ENCODE measurements at regions not wholly inside any gene's neighbourhood (a gene's known extent, or its start where the extent isn't known, plus 50 kb on each side); places are given as distances from the start of the nearest gene placed in this dataset.
"Not testable (repeated sequence)": the region's sequence is repeated elsewhere in the genome, so short reads cannot be mapped to it uniquely, and the experiment has no call there.

DNA sequence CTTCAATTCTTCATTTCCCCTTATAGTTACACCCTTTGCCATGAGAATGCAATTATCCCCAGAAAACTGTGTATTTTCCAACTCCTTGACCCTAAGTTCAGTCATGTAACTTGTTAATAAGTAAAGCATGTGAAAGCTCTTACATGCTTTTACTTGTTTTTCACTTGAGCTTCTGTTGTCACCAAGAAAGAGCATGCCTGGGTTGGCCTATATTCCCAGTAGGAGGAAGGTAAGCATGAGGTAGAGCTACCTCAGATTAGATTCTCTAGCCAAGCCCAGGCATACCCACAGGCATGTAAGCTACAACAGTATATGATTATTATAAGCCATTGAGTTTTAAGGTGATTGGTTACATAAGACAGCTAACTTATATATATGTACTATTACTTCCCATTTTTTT is 101.7 kb upstream of the SMLR1 start:
- no peak for ATAC-seq
- DNase-seq, result no peak
- Histone ChIP-seq H3K4me1 (ENCODE audit: low read depth) (no peaks in the 10 kb centered on the region), H3K36me3 (ENCODE audit: low read depth) (no peaks in the 10 kb centered on the region), H3K4me3 (no peak overlapping the region), H3K9me3 (no peaks in the 10 kb centered on the region)
- TF ChIP-seq, protein P1, sequence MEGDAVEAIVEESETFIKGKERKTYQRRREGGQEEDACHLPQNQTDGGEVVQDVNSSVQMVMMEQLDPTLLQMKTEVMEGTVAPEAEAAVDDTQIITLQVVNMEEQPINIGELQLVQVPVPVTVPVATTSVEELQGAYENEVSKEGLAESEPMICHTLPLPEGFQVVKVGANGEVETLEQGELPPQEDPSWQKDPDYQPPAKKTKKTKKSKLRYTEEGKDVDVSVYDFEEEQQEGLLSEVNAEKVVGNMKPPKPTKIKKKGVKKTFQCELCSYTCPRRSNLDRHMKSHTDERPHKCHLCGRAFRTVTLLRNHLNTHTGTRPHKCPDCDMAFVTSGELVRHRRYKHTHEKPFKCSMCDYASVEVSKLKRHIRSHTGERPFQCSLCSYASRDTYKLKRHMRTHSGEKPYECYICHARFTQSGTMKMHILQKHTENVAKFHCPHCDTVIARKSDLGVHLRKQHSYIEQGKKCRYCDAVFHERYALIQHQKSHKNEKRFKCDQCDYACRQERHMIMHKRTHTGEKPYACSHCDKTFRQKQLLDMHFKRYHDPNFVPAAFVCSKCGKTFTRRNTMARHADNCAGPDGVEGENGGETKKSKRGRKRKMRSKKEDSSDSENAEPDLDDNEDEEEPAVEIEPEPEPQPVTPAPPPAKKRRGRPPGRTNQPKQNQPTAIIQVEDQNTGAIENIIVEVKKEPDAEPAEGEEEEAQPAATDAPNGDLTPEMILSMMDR (IDR thresholded peaks at IDR 0.05), result no peak
- intact Hi-C loops (cut with DNase I, micrococcal nuclease), result no loop called here

DNA sequence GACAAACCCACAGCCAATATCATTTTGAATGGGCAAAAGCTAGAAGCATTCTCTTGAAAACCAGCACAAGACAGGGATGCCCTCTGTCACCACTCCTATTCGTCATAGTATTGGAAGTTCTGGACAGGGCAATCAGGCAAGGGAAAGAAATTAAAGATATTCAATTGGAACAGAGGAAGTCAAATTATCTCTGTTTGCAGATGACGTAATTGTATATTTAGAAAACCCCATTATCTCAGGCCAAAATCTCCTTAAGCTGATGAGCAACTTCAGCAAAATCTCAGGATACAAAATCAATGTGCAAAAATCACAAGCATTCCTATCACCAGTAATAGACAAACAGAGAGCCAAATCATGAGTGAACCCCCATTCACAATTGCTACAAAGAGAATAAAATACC is 99.1 kb upstream of the SMLR1 start:
- ATAC-seq; H3K9me3 ChIP-seq; intact Hi-C loops (cut with DNase I, micrococcal nuclease): not testable (repeated sequence)

DNA sequence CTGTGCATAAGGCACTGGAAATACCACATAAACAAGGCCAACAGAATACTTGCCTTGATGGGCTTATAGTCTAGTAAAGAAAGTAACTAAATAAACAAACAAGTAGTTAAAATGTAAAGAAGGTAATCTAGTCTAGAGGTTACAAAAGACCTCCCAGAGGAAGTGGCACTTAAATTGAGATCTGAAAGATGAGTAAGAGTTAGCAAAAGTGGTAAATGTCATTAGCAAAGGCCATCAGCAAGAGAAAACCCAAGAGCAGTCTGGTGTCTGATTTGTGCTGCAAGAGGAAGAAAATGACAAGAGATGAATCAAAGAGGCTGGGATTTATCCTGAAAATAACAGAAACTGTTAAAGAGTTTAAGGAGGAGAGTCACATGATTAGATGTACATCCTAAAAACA is 96.6 kb upstream of the SMLR1 start:
- H3K36me3 ChIP-seq (ENCODE audit: low read depth), result no peaks in the 10 kb centered on the region
- H3K4me1 ChIP-seq (ENCODE audit: low read depth), result no peaks in the 10 kb centered on the region
- no peaks in the 10 kb centered on the region for H3K9me3 ChIP-seq
- DNase-seq, result no peak
- no peak overlapping the region for H3K4me3 ChIP-seq
- TF ChIP-seq, protein P1 (IDR thresholded peaks at IDR 0.05), result no peak
- intact Hi-C loops (cut with DNase I, micrococcal nuclease), result no loop called here
- no peak for ATAC-seq

More for the DNA sequence above, 99.1 kb upstream of the SMLR1 start:
- H3K4me3 ChIP-seq; H3K4me1 ChIP-seq (ENCODE audit: low read depth); H3K36me3 ChIP-seq (ENCODE audit: low read depth); DNase-seq: not testable (repeated sequence)

DNA sequence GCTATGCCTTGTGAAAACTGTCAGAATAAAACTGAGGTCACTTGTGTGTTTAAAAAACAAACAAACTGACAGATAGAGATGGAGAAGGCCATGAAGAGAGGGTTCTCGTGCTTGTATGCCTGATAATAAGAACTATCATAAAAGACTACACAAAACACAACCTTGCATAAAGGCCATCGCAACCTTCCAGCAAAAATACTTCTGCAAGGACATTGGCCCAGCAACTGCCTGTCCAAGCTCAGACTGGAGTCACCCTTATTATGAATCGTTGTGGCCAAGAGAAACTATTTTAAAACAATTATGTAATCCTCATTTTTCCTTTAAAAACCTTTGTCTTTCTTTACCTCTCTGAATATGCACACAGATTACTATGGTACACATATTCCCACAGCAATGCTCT is 93.0 kb upstream of the SMLR1 start:
- Histone ChIP-seq H3K9me3 (no peaks in the 10 kb centered on the region), H3K4me3 (no peak overlapping the region), H3K36me3 (ENCODE audit: low read depth) (no peaks in the 10 kb centered on the region), H3K4me1 (ENCODE audit: low read depth) (no peaks in the 10 kb centered on the region)
- intact Hi-C loops (cut with DNase I, micrococcal nuclease), result no loop called here
- no peak for DNase-seq
- no peak for ATAC-seq
- TF ChIP-seq, protein P1 (IDR thresholded peaks at IDR 0.05), result no peak

DNA sequence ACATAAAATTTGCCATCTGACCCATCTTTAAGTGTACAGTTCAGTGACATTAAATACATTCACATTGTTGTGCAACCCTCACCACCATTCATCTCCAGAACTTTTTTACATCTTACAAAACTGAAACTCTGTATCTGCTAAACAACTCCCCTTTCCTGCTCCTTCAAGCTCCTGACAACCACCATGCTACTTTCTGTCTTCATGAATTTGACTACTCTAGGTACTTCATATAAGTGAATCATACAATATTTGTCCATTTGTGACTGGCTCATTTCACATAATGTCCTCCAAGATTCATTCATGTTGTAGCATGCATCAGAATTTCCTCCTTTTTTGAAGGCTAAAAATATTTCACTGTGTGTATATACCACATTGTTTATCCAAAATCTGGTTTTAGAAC is 86.9 kb upstream of the SMLR1 start:
- no peaks in the 10 kb centered on the region for H3K4me1 ChIP-seq (ENCODE audit: low read depth)
- no peak overlapping the region for H3K4me3 ChIP-seq
- H3K36me3 ChIP-seq (ENCODE audit: low read depth), result no peaks in the 10 kb centered on the region
- TF ChIP-seq, protein P1 (IDR thresholded peaks at IDR 0.05), result no peak
- intact Hi-C loops (cut with DNase I, micrococcal nuclease), result no loop called here
- ATAC-seq, result no peak
- no peak for DNase-seq
- H3K9me3 ChIP-seq, result no peaks in the 10 kb centered on the region

DNA sequence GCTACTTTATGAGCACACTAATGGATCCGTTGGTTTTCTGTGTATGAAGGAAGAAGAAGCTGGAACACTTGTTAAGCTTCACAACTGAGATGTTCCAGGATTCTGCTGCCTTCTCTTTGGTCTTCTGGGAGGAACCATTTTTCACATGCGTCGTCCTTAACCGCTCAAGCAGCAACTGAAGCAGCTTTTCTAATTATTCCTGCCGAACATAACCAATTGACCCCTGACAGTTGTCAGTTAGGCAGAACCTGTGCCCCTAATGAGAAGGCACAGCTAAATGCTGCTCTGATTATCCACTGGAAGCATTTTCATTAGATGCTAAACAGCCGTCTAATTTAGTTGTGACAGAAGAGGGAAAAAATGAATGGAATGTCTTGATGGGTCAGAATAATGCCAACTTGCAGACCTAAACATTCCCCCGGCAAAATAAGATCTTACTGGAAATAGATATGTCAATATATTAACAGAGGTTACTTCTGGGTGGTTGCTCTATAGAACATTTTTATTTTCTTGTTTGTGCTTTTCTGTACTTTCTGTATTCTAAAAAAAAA is 85.0 kb upstream of the SMLR1 start:
- DNase-seq (no peak), ATAC-seq (no peak)
- intact Hi-C loops (cut with DNase I, micrococcal nuclease), result no loop called here

More for the DNA sequence above, 85.0 kb upstream of the SMLR1 start:
- Histone ChIP-seq H3K4me1 (ENCODE audit: low read depth) (no peaks in the 10 kb centered on the region), H3K9me3 (no peaks in the 10 kb centered on the region), H3K4me3 (no peak overlapping the region), H3K36me3 (ENCODE audit: low read depth) (no peaks in the 10 kb centered on the region)
- TF ChIP-seq, protein P1 (IDR thresholded peaks at IDR 0.05), result no peak

All from mucosa of descending colon (tissue), 3 donors.